NCI-H1092 treated with DMSO at 0.1 percent for 48 hours (cell line): ENCODE measurements at regions not wholly inside any gene's neighbourhood (a gene's known extent, or its start where the extent isn't known, plus 50 kb on each side); places are given as distances from the start of the nearest gene placed in this dataset.
A peak's percentile ranks its signal among the peaks of the same experiment; 100 is the strongest.

Experiments
- DNase-seq: peaks from one replicate; lab custom pipeline; 2025; lab: John Stamatoyannopoulos, UW

- DNase-seq = no peak
These were observed 129.4 kb upstream of the SRRM4 start for GRCh38 chr12:118851891-118852290.

- DNase-seq = no peak
These were observed 127.7 kb upstream of the SRRM4 start for GRCh38 chr12:118853634-118854033.

DNA sequence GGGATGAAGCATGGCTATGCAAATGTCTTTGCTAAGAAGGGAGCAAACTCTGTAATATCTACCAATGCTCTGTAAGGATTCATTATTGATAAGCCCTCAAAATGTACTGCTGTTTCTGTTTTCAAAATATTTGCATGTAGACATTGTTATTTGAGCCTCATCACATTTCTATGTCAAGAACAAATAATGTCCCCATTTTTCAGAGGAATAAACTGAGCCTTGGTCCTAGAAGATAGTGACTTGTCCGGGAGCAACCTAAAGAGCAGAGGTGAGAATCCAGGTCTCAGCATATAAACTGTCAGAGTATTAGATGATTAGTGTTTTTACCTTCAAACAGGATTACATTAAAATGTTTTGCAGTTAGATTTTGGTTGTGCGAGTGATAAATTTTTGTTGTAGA lies 125.5 kb upstream of the SRRM4 start:
- DNase-seq = no peak

DNA sequence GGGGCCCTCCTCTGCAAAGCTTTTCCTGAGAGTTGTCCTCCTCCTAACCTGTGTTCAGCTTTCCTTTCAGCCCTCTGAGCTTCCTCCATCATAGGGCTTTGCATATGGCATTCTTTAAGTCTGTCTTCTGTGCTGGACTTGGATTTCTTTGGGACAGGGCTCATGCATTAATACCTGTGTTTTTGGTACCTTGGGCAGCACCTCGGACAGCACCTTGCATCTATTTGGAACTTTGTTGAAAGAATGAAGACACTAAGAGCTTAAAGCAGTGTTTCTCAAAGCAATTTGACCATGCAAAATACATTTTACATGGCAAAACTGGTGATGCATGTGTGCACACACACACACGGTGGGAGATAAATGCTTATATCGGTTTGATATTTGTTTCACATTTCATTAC lies 115.0 kb upstream of the SRRM4 start:
- no peak for DNase-seq

GRCh38 chr12:118870551-118870950 lies 110.8 kb upstream of the SRRM4 start:
- DNase-seq = peak; percentile 36

DNA sequence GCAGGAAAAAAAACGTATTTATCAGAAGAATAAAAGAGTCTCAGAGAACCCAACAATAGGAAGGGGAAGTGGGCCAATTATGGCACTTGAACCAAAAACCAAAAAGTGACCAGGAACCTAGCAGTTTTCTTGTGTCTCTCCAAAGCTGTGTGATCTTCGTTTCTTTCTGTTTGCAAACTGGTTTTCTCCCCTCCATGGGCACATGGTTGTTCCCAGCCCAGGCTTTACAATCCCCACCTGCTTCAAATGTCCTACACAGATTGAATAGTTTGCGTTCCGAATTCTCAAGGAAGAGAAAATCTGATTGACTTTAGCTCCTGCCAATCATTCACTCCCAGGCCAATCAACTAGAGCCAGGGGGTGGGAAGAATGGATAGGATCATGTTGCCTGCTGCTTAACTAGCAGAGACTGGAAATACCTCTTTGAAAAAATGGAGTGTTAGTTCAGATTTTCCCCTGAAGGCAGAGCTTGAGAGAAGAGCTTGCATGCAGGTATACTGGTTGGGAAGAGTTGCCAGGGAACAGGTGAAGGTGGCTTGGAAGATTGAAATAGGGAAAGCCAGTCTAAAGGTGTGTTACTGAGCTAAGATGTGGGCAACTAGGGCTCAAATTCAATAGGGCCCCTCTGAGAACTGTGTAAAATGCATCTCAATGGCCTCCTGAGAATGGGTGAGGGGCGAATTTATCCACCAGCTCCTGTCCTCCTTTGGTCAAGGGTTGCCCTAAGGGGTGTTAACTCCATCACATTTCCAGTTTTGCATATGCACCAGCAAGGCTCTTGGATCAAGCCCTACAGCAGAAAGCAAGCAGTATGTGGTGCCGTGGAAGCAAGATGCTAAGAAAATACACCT lies 106.4 kb upstream of the SRRM4 start:
- DNase-seq = no peak

DNA sequence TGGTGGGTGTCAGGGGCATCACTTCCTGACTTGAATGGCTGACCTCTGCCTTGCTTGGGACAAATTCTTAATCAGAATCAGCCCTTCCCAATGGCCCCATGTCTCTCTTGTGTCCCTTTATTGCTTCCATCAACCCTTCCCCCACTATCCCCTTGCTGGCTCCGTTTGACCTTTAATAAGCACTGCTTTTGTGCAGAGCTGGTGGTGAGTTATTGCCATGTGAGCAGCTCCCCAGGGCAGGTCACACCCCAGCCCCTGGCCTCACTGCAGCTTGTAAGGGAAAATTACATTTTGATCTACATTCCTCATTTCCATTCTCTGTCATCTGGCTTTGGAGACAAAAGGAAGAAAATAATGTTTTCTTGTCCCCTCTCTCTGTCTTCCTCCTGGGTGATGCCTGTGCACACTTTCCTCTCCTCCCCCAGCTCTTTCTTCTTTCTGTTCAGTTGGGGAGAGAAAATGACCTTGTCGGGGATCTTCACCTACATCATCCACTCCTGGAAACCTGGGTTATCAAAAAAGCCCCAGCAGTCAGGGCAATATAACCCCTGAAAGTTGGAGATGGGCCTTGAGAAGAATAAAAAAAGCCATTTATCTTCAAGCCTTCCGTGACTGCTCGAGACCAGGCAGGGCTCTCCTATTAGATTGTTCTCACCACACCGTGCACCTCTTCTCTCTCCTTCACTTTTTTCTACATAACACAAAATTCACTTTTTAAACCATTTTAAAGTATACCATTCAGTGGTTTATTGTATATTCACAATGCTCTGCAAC lies 100.4 kb upstream of the SRRM4 start:
- DNase-seq = no peak

DNA sequence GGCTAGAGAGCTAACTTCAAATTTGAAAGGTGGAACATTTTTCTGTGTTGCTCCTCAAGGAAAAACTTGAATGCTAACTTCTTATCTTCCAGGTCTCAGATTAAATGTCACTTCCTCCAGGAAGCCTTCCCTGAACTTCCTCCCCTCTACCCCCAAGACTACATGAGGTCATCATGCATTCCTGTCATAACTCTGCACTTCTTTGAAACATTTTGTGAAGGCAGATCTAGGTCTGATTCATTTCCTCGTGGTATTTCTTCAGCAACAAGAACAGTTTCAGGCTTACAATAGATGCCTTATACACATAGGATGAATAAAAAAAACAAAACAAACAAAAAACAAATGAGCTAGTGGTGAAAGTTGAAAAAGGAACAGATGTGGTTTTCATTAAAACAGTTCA lies 97.1 kb upstream of the SRRM4 start:
- DNase-seq = no peak

DNA sequence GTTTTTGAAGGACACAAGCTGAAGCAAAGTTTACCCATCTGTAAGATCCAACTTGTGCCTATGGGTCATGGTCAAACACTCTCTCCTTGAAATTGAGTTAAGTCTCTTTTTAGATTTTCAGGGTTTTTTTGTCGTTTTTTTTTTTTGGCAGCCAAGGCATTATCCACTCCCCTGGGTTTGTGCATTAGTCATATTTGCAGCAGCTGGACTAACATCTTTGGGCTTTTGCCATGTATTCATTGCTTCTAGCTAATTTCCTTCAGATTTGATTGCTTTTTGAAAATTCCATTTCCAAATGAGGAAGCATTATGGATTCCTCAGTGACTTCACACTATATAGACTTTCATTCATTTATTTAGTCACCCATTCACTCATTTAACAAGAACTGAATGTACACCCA lies 80.3 kb upstream of the SRRM4 start:
- no peak for DNase-seq

DNA sequence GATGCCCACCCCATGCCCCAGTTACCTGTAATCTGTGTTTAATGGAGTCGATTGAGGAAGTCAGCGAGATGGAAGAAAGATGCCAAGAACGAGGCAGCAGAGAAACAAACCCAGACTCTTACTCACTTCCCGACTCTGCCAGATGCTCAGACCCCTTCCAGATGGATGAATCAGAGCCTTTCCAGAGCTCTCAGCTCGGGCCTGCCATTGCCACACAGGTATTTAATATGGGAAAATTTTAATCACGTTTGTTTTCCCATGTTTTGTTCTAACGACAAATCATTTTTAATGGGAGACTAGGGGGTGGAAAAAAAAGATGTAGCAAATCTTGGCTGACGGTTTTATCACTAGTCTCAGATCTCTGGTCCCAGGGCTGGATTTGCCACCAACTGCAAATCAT lies 72.5 kb upstream of the SRRM4 start:
- DNase-seq = no peak

DNA sequence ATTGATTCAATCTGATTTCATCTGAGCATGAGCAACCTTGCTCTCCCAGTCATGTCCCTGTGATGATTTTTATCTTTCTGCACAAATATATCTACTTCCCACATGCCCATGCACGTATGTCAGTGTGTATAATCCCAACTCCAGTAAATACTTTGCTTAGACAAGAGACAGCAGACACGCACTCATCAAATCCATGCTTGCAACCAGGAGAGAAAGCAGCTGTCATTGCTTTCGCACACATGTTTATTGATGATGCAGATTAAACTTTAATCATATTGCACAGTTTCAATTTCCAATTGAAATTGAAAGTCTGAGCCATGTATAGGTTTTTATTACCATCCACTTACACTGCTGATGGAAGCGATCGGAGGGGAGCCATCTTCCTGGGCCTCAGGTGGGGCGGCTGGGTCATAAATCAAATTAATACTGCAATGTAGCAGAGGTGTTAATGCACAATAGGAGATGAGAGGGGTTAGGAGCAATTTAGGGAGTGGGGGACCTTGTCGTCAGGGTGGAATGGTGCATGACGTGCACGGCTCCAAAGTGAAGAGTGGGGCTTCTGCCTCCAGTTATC lies 68.6 kb upstream of the SRRM4 start:
- no peak for DNase-seq

- DNase-seq = no peak
These were observed 59.6 kb upstream of the SRRM4 start for GRCh38 chr12:118921761-118922160.

- DNase-seq = no peak
These were observed 58.9 kb upstream of the SRRM4 start for GRCh38 chr12:118922405-118922804.

GRCh38 chr12:118925407-118925806 lies 55.9 kb upstream of the SRRM4 start:
- no peak for DNase-seq

GRCh38 chr12:118925826-118926225 lies 55.5 kb upstream of the SRRM4 start:
- DNase-seq = no peak
